AG10803 (cell line): ENCODE measurements at regions not wholly inside any gene's neighbourhood (a gene's known extent, or its start where the extent isn't known, plus 50 kb on each side); places are given as distances from the start of the nearest gene placed in this dataset.

Experiments used
- DNase-seq: peaks from one replicate; pipeline ENCODE4 v3.0.0; 2010; ENCODE audit warnings: low read depth
- H3K4me3 ChIP-seq: 2 replicates; pipeline ENCODE4 v1.5.1; 2011; ENCODE audit warnings: mild to moderate bottlenecking, low read length, control low read depth
- TF ChIP-seq, protein P1 (sequence below): conservative IDR thresholded peaks from 2 replicates; pipeline ENCODE4 v1.5.1; 2011; ENCODE audit warnings: mild to moderate bottlenecking, low read length, control low read depth, inconsistent platforms

DNA sequence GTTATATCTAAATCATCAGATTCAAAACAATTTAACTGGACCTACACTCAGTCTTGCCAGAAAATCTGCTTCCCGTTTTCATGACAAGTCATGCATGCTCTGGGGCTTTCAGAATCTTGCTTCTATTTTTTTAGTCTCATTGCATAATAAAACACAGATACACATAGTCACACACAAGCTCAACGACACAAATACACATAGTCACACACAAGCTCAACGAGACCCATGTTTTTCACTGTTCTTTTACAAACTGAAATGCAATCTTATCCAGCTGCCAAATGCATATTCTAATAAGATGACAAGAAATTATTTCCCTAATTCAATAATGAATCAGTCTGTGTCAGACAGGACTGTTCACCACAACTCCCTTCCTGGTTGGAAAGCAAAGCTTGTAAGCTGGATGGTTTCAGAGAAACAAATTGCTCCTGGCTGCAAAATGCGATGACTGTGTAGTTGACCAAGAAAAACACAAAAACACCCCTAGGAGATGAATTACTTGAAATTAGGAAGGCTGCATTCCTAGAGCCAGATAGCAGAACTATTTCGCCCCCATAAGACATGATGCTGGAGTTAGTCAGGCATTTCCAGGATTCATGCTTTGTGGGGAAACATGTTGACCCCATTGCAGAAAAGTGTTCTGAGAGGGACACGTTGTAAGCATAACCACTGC lies 208.7 kb downstream of the CHIC2 start:
- peak; percentile 95 for DNase-seq
- no peak overlapping the region for H3K4me3 ChIP-seq
- TF ChIP-seq, protein P1, sequence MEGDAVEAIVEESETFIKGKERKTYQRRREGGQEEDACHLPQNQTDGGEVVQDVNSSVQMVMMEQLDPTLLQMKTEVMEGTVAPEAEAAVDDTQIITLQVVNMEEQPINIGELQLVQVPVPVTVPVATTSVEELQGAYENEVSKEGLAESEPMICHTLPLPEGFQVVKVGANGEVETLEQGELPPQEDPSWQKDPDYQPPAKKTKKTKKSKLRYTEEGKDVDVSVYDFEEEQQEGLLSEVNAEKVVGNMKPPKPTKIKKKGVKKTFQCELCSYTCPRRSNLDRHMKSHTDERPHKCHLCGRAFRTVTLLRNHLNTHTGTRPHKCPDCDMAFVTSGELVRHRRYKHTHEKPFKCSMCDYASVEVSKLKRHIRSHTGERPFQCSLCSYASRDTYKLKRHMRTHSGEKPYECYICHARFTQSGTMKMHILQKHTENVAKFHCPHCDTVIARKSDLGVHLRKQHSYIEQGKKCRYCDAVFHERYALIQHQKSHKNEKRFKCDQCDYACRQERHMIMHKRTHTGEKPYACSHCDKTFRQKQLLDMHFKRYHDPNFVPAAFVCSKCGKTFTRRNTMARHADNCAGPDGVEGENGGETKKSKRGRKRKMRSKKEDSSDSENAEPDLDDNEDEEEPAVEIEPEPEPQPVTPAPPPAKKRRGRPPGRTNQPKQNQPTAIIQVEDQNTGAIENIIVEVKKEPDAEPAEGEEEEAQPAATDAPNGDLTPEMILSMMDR: no peak

DNA sequence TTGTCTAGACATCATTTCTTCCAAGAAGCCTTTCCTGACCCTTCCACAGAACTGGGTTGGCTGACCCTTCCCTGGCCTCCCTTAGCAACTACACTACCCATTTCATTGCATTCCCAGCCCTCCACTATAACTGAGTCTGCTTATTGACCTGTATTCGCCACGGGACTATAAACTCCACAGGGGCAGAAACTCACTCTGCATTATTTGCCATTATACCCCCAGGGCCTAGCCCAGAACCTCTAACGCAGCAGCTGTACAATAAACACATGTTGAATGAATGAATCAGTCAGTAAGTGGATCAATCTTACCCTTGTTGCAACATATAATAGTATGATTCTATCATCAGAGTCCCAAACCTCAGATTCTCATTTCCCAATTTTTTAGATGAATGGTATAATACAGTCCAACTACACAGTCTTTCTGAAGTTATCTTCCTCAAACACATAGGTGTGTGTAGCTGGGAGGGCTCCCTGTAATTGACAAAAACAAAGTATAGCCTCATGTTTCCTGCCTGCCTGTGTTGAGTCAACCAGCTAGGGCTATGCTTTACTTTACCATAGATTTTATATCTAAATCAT lies 209.3 kb downstream of the CHIC2 start:
- peak; percentile 81 for DNase-seq
- TF ChIP-seq, protein P1: no peak
- H3K4me3 ChIP-seq: no peak overlapping the region

DNA sequence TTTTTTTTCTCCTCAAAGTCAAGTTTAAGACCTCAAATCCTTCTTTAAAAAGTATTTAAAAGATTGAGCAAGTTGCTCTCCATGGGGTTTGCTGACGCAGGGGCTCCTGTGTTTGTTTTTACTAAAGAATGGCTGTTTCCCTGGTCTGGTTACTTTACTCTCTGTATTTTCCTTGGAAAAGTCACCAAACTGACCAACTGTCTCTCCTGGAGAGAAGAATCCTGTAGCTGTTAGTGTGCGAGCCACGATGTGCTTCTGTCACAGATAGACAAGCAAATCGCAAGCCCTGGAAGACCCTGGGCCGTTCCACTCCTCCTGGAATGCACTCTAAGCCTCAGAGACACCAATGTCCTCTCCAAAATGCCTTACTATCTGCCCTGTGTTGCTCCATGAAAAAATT lies 212.1 kb downstream of the CHIC2 start:
- TF ChIP-seq, protein P1: no peak
- no peak overlapping the region for H3K4me3 ChIP-seq
- DNase-seq: peak; percentile 73

DNA sequence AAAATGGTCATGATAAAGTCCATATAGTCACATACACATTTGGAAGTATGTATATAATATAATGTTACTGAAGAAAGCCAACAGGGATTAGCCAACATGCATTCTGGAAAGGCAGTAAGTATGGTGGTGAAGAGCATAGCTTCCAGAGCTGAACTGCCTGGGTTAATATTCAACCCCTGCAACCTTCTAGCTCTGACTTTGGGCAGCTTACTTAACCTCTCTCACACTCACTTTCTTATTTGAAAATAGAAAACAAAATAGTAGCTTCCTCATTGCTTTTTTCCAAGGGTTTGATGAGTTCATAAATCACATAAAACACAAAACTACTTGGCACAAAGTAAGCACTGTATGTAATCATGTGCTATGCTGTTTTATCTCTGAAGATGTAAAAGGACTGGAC lies 216.4 kb downstream of the CHIC2 start:
- no peak for DNase-seq
- TF ChIP-seq, protein P1: no peak
- no peak overlapping the region for H3K4me3 ChIP-seq

DNA sequence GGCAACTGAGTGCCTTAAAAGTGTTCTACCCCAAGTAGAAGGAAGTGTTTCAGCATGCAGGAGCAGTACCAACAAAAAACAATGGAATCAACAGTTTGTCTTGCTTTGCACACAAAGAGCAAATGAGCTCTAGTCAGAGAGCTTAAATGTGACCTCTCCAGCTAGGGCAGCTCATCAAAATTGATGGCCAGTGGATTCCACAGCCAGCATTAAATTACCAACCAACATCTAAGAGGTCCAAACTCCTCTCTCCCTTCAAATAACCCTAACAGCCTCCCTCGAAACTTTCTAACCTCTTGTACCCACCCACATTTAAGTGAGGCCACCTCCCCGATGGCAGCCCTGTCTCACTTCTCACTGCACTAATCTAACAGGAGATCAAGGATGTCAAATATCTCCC lies 219.9 kb downstream of the CHIC2 start:
- TF ChIP-seq, protein P1: no peak
- H3K4me3 ChIP-seq: no peak overlapping the region
- DNase-seq: no peak

DNA sequence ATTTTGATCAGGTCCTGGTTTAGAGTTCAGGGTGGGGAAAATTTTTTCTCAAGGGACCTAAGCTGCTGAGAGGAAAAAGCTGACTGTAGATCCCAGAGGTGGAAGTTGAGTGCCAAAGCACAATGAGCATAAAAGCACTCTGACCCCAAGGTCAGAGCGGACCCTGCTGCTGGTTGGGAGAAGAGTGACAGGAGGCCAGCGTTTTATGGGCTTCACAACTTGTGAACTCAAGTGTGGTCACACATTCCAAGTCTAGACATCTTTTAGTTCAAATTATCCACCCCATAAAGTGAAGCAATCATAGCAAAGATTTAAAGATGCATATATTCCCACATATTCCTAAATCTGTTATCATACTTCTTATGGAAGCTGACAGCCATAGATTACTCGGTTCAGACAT lies 220.3 kb downstream of the CHIC2 start:
- DNase-seq: no peak
- H3K4me3 ChIP-seq: no peak overlapping the region
- TF ChIP-seq, protein P1: no peak

DNA sequence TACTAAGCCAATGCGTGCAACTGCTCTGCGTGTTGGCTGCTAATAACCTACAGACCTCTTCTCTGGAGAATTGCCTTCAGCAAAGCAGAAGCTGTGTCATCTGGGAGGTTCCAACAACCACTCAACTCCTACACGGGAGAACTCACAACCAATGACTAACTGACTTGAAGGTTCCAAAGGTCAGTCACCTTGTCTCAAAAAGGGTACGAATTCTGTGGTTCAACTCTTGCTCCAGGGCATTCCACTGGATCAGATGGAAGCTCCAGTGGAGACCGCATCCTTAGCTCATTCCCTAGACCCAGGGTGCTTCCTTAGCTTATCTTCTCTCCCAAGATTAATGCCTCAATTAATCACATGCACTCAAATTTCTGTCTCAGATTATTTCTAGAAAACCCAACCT lies 222.7 kb downstream of the CHIC2 start:
- TF ChIP-seq, protein P1: no peak

More for the DNA sequence above, 222.7 kb downstream of the CHIC2 start:
- DNase-seq: no peak
- H3K4me3 ChIP-seq: no peak overlapping the region
